ENCODE measurements at regions not wholly inside any gene's neighbourhood (a gene's known extent, or its start where the extent isn't known, plus 50 kb on each side); places are given as distances from the start of the nearest gene placed in this dataset.

- TF ChIP-seq CTCF (IDR thresholded peaks at IDR 0.05) (no peak), EZH2 (IDR thresholded peaks at IDR 0.05; ENCODE audit: borderline replicate concordance, insufficient read depth, low read depth, low read length, poor library complexity, severe bottlenecking) (no peak)
Measured at GRCh38 chr1:115213130-115213529, 123.8 kb upstream of the TSPAN2 start.

Measured in B cell (primary cell).